CD4-positive, alpha-beta T cell (primary cell): ENCODE measurements at regions not wholly inside any gene's neighbourhood (a gene's known extent, or its start where the extent isn't known, plus 50 kb on each side); places are given as distances from the start of the nearest gene placed in this dataset.
A peak's percentile ranks its signal among the peaks of the same experiment; 100 is the strongest.

Source experiments
- ATAC-seq: fragments of 200-7000 bp; cut with Tn5 transposase; one replicate; pipeline ENCODE4 v1.10.0; 2022; ENCODE audit warnings: mild to moderate bottlenecking; ENCODE audit not compliant: poor library complexity
- CTCF ChIA-PET: fragments of 350-600 bp; sonication (Branson Sonifier 250); formaldehyde crosslinking; loops from one replicate; lab custom pipeline; 2021; ENCODE audit warnings: antibody characterized with exemption, inconsistent platforms; lab: Charles Lee
- POLR2A ChIA-PET: fragments of 350-600 bp; sonication (Branson Sonifier 250); formaldehyde crosslinking; loops from one replicate; lab custom pipeline; 2021; ENCODE audit warnings: antibody characterized with exemption, inconsistent platforms; lab: Charles Lee
- DNase-seq, 14 experiments: peaks; one replicate each; pipeline ENCODE4 v3.0.0-alpha.2; 2013 to 2020; ENCODE audit warnings: mixed read lengths in 2 of 14
- H3K27ac ChIP-seq, 2 donors: one replicate each; pipeline versions ENCODE4 v1.5.1 to v1.7.0; 2013; ENCODE audit warnings: low read length in 2 of 2, low read depth in 1 of 2, mild to moderate bottlenecking in 1 of 2
- H3K27me3 ChIP-seq, 2 experiments: 1 replicate in 1 of 2; 2 replicates in 1 of 2; pipeline versions ENCODE4 v1.6.1 to v1.7.0; 2013; ENCODE audit warnings: low read length in 2 of 2, control low read depth in 1 of 2, mild to moderate bottlenecking in 1 of 2, moderate library complexity in 1 of 2; ENCODE audit not compliant: insufficient read depth in 2 of 2, control insufficient read depth in 1 of 2
- H3K36me3 ChIP-seq: one replicate; pipeline ENCODE4 v1.6.1; 2013; ENCODE audit warnings: low read length, control low read depth; ENCODE audit not compliant: insufficient read depth
- H3K4me1 ChIP-seq: one replicate; pipeline ENCODE4 v1.6.1; 2013; ENCODE audit warnings: low read length, control low read depth; ENCODE audit not compliant: insufficient read depth
- H3K4me3 ChIP-seq: one replicate; pipeline ENCODE4 v1.5.1; 2013; ENCODE audit warnings: mild to moderate bottlenecking, low read length, moderate library complexity
- H3K9me3 ChIP-seq, 2 experiments: 1 replicate in 1 of 2; 2 replicates in 1 of 2; pipeline versions ENCODE4 v1.6.1 to v1.7.0; 2013; ENCODE audit warnings: low read length in 2 of 2, mild to moderate bottlenecking in 2 of 2, control low read depth in 1 of 2, moderate library complexity in 1 of 2; ENCODE audit not compliant: control insufficient read depth in 1 of 2, insufficient read depth in 1 of 2
- H3K27ac Mint-ChIP-seq: one replicate; pipeline ENCODE4 v1.8.0; 2020; ENCODE audit warnings: mixed read lengths
- H3K27me3 Mint-ChIP-seq: one replicate; pipeline ENCODE4 v1.8.0; 2021; ENCODE audit warnings: mixed read lengths
- H3K36me3 Mint-ChIP-seq: one replicate; pipeline ENCODE4 v1.8.0; 2021; ENCODE audit warnings: low read depth, mixed read lengths
- H3K4me1 Mint-ChIP-seq: one replicate; pipeline ENCODE4 v1.8.0; 2021; ENCODE audit warnings: low read depth, mixed read lengths
- H3K4me3 Mint-ChIP-seq: one replicate; pipeline ENCODE4 v1.8.0; 2020; ENCODE audit warnings: mild to moderate bottlenecking, mixed read lengths
- H3K9me3 Mint-ChIP-seq: one replicate; pipeline ENCODE4 v1.8.0; 2020; ENCODE audit warnings: mixed read lengths
- CTCF ChIP-seq: fragments of 200-600 bp; IDR thresholded peaks from one replicate; pipeline ENCODE4 v1.8.0; 2022; ENCODE audit warnings: antibody characterized with exemption, mild to moderate bottlenecking
- intact Hi-C, 2 experiments: fragments of 100-400 bp; cut with DNase I in 1 of 2; cut with micrococcal nuclease in 1 of 2; formaldehyde crosslinking; loops; one replicate each; pipeline versions ENCODE4 v1.15.1 to v1.9.0; 2023 to 2025; cut with DNase I, micrococcal nuclease

DNA sequence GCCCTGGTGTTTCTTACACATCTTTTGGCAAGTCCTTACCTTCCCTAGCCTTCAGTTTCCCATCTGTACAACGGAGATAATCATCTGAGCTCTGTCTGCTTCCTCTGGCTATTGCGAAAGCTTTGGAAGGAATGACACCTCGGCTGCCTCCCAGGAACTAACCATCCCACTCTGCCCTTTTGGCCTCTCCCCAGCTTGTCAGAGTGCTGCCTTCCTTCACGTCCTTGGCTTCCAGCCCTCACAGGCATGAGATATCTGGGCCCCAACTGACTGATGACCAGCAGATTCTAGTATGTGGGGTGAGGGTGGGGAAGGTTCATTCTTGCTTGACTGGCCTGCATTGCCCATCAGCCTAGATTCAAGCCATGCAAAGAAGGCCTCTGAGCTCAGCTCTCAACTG, 253.1 kb upstream of the FGGY start:
- ChIA-PET CTCF (no interaction called here), POLR2A (no interaction called here)
- no peaks in the 10 kb centered on the region for H3K27me3 Mint-ChIP-seq
- peaks cover 42% of the 10 kb centered on the region for H3K4me1 Mint-ChIP-seq
- Histone ChIP-seq H3K9me3 (no peaks in the 10 kb centered on the region), H3K4me1 (peaks cover 41% of the 10 kb centered on the region), H3K27ac (no peak overlapping the region), H3K27me3 (no peaks in the 10 kb centered on the region), H3K36me3 (no peaks in the 10 kb centered on the region), H3K4me3 (no peak overlapping the region)
- intact Hi-C loops = no loop called here
- ATAC-seq (no peak), DNase-seq (no peak)
- no peaks in the 10 kb centered on the region for H3K36me3 Mint-ChIP-seq
- no peak for TF ChIP-seq CTCF
- no peak overlapping the region for H3K27ac Mint-ChIP-seq
- no peak overlapping the region for H3K4me3 Mint-ChIP-seq
- no peaks in the 10 kb centered on the region for H3K9me3 Mint-ChIP-seq

DNA sequence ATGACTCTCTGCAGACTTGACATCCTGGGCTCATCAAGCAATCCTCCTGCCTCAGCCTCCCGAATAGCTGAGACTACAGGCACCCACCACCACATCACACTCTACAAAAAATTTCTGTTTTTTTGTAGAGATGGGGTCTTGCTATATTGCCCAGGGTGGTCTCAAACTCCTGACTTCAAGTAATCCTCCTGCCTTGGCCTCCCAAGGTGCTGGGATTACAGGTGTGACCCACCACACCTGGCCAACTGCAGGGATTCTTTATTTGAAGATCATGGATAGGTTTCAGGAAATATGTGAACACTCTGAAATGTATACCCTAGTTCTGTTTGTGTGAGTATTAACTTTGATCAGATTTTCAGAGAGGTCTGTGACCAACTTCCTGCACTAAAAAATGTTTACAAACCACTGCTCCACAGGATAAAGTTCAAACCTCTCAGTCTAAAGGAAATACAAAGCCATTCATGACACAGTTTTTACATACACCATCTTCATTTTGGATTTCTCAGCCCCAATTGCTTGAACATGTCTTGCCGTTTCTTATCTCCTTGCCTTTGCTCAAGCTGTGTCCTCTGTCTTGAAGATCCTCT, 252.3 kb upstream of the FGGY start:
- Histone ChIP-seq H3K4me1 (peaks cover 41% of the 10 kb centered on the region), H3K36me3 (no peaks in the 10 kb centered on the region), H3K9me3 (no peaks in the 10 kb centered on the region), H3K27ac (no peak overlapping the region), H3K4me3 (no peak overlapping the region), H3K27me3 (no peaks in the 10 kb centered on the region)
- TF ChIP-seq CTCF = no peak
- intact Hi-C loops = no loop called here
- Mint-ChIP-seq H3K27me3 (no peaks in the 10 kb centered on the region), H3K4me3 (no peak overlapping the region), H3K27ac (peak overlapping the region; percentile 10), H3K9me3 (no peaks in the 10 kb centered on the region), H3K36me3 (no peaks in the 10 kb centered on the region), H3K4me1 (peaks cover 42% of the 10 kb centered on the region)
- DNase-seq (peak in 1 of 14 experiments; percentile 59), ATAC-seq (peak; percentile 37)
- ChIA-PET POLR2A (no interaction called here), CTCF (no interaction called here)

- Histone ChIP-seq H3K36me3 (no peaks in the 10 kb centered on the region), H3K27ac (no peak overlapping the region), H3K4me1 (peaks cover 41% of the 10 kb centered on the region), H3K9me3 (no peaks in the 10 kb centered on the region), H3K4me3 (no peak overlapping the region), H3K27me3 (no peaks in the 10 kb centered on the region)
- DNase-seq = peak in 1 of 14 experiments; percentile 47
- H3K36me3 Mint-ChIP-seq = no peaks in the 10 kb centered on the region
- ChIA-PET CTCF (no interaction called here), POLR2A (interaction anchor here (0.6 to 2.1 kb wide), 2 partner anchors 166 to 262 kb away, joined by 3 to 7 read pairs; partner anchors contain the start of gene JUN)
- H3K27ac Mint-ChIP-seq = peak overlapping the region; percentile 10
- H3K27me3 Mint-ChIP-seq = no peaks in the 10 kb centered on the region
- TF ChIP-seq CTCF = no peak
- H3K4me3 Mint-ChIP-seq = no peak overlapping the region
- intact Hi-C loops = no loop called here
- ATAC-seq = no peak
- H3K4me1 Mint-ChIP-seq = peaks cover 42% of the 10 kb centered on the region
- H3K9me3 Mint-ChIP-seq = no peaks in the 10 kb centered on the region
These were observed 251.8 kb upstream of the FGGY start for GRCh38 chr1:59045137-59045536.
